Upper lobe of right lung (tissue), 1 donor: ENCODE measurements at regions not wholly inside any gene's neighbourhood (a gene's known extent, or its start where the extent isn't known, plus 50 kb on each side); places are given as distances from the start of the nearest gene placed in this dataset.

Experiments
- ATAC-seq: fragments of 200-7000 bp; cut with Tn5 transposase; one replicate; pipeline ENCODE4 v1.9.1; 2020; ENCODE audit warnings: mild to moderate bottlenecking, moderate library complexity
- DNase-seq: peaks from one replicate; pipeline ENCODE4 v3.0.0-alpha.2; 2020
- H3K27ac ChIP-seq: fragments of 200-600 bp; one replicate; pipeline ENCODE4 v1.8.0; 2022
- H3K27me3 ChIP-seq: fragments of 200-600 bp; one replicate; pipeline ENCODE4 v1.8.0; 2022; ENCODE audit warnings: mild to moderate bottlenecking
- H3K36me3 ChIP-seq: fragments of 200-600 bp; one replicate; pipeline ENCODE4 v1.8.0; 2022
- H3K4me1 ChIP-seq: fragments of 200-600 bp; one replicate; pipeline ENCODE4 v1.8.0; 2022
- H3K4me3 ChIP-seq: fragments of 200-600 bp; one replicate; pipeline ENCODE4 v1.8.0; 2022; ENCODE audit warnings: mild to moderate bottlenecking
- H3K9me3 ChIP-seq: fragments of 200-600 bp; one replicate; pipeline ENCODE4 v1.8.0; 2022
- intact Hi-C: fragments of 100-400 bp; cut with DNase I; formaldehyde crosslinking; loops from one replicate; pipeline ENCODE4 v1.11.0; 2022
- TF ChIP-seq, protein P1 (sequence below): fragments of 200-600 bp; IDR thresholded peaks from one replicate; pipeline ENCODE4 v1.8.0; 2022; ENCODE audit warnings: antibody characterized with exemption
- donor health status: DM: no; HTN: yes; CAD: no; lungs with severe emphysema.

DNA sequence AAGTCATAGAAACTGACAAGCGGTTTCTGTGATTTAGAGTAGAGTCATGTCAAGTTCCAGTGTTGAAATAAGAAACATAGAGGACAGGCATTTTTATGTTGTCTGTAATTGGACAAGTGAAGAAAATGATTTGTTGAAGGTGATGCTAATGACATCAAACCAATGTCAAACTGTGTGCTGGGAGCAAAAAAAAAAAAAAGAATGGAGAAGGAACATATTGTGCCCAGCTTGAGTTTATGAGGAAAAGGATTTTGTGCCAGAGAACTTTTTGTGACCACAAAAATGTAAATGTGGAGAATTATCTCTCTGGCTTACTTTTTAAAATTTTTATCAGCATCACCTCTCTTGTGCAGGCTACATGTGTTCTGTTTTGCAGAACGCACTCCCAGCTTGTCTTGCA, 495.7 kb downstream of the RAPGEF2 start:
- TF ChIP-seq, protein P1, sequence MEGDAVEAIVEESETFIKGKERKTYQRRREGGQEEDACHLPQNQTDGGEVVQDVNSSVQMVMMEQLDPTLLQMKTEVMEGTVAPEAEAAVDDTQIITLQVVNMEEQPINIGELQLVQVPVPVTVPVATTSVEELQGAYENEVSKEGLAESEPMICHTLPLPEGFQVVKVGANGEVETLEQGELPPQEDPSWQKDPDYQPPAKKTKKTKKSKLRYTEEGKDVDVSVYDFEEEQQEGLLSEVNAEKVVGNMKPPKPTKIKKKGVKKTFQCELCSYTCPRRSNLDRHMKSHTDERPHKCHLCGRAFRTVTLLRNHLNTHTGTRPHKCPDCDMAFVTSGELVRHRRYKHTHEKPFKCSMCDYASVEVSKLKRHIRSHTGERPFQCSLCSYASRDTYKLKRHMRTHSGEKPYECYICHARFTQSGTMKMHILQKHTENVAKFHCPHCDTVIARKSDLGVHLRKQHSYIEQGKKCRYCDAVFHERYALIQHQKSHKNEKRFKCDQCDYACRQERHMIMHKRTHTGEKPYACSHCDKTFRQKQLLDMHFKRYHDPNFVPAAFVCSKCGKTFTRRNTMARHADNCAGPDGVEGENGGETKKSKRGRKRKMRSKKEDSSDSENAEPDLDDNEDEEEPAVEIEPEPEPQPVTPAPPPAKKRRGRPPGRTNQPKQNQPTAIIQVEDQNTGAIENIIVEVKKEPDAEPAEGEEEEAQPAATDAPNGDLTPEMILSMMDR, result no peak

GRCh38 chr4:159600061-159600460, 497.2 kb downstream of the RAPGEF2 start:
- no peaks in the 10 kb centered on the region for H3K36me3 ChIP-seq
- TF ChIP-seq, protein P1, result no peak
- H3K4me3 ChIP-seq, result no peak overlapping the region
- intact Hi-C loops, result no loop called here
- no peaks in the 10 kb centered on the region for H3K27me3 ChIP-seq
- no peaks in the 10 kb centered on the region for H3K9me3 ChIP-seq
- no peaks in the 10 kb centered on the region for H3K4me1 ChIP-seq
- H3K27ac ChIP-seq, result no peak overlapping the region
- ATAC-seq (no peak), DNase-seq (no peak)

More for the DNA sequence above, 495.7 kb downstream of the RAPGEF2 start:
- ATAC-seq, result no peak
- no peaks in the 10 kb centered on the region for H3K9me3 ChIP-seq
- no peak for DNase-seq
- intact Hi-C loops, result no loop called here
- H3K27ac ChIP-seq, result no peak overlapping the region
- no peaks in the 10 kb centered on the region for H3K4me1 ChIP-seq
- no peaks in the 10 kb centered on the region for H3K36me3 ChIP-seq
- H3K27me3 ChIP-seq, result no peaks in the 10 kb centered on the region
- H3K4me3 ChIP-seq, result no peak overlapping the region

DNA sequence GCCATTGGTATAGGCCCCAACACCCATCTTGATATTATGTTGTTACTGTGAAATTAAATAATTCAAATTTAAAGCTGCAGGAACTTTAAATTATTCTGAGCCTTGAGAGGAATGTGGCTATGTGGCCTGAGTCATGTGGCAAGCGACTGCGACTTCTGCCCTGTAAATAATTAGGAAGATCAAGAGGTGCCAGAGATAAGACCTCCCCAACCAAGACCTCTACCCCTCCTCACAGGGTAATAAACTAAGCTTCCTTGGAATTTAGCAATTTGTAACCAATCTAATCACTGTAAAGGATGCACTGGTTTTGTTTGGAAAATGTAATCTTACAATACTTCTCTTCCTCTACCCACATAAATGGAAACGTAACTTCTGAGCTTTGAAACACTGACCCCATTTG, 501.9 kb downstream of the RAPGEF2 start:
- H3K4me3 ChIP-seq, result no peak overlapping the region
- TF ChIP-seq, protein P1, result no peak
- no peaks in the 10 kb centered on the region for H3K27me3 ChIP-seq
- no peak overlapping the region for H3K27ac ChIP-seq
- no peaks in the 10 kb centered on the region for H3K4me1 ChIP-seq
- no peak for ATAC-seq
- intact Hi-C loops, result no loop called here
- no peaks in the 10 kb centered on the region for H3K9me3 ChIP-seq
- no peak for DNase-seq
- no peaks in the 10 kb centered on the region for H3K36me3 ChIP-seq

- TF ChIP-seq, protein P1, result no peak
- Histone ChIP-seq H3K27ac (no peak overlapping the region), H3K4me3 (no peak overlapping the region), H3K9me3 (no peaks in the 10 kb centered on the region), H3K27me3 (no peaks in the 10 kb centered on the region), H3K4me1 (no peaks in the 10 kb centered on the region), H3K36me3 (no peaks in the 10 kb centered on the region)
- DNase-seq (no peak), ATAC-seq (no peak)
- intact Hi-C loops, result no loop called here
Measured at GRCh38 chr4:159606835-159607234, 504.0 kb downstream of the RAPGEF2 start.

GRCh38 chr4:159607809-159608208, 504.9 kb downstream of the RAPGEF2 start:
- no peaks in the 10 kb centered on the region for H3K36me3 ChIP-seq
- TF ChIP-seq, protein P1, result no peak
- H3K27ac ChIP-seq, result no peak overlapping the region
- H3K4me1 ChIP-seq, result no peaks in the 10 kb centered on the region
- no peak for DNase-seq
- intact Hi-C loops, result no loop called here
- no peaks in the 10 kb centered on the region for H3K27me3 ChIP-seq
- H3K4me3 ChIP-seq, result no peak overlapping the region
- ATAC-seq, result no peak
- H3K9me3 ChIP-seq, result no peaks in the 10 kb centered on the region

DNA sequence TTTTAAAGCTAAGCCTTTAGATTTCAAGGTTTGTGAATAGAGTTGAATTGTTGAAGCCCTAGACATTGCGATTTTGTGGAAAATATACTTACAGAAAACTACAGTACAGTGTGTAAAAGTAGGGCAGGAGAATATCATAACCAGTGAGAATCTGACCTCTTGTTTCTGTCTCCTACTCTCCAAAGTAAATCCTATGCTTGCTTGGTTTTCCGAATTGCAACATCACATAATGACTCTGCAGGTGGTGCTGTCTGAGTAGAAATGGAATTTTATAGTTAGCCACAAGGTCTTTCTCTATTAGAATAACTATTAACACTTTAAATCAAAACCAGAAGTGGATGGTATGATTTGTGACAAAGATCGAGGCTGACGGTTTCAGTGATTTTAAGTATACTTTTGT, 505.6 kb downstream of the RAPGEF2 start:
- H3K27ac ChIP-seq, result no peak overlapping the region
- no peaks in the 10 kb centered on the region for H3K27me3 ChIP-seq
- H3K4me1 ChIP-seq, result no peaks in the 10 kb centered on the region
- H3K4me3 ChIP-seq, result no peak overlapping the region
- DNase-seq, result no peak
- no peaks in the 10 kb centered on the region for H3K36me3 ChIP-seq
- no peaks in the 10 kb centered on the region for H3K9me3 ChIP-seq
- TF ChIP-seq, protein P1, result no peak
- intact Hi-C loops, result no loop called here
- no peak for ATAC-seq
